NCI-H1417 (cell line): ENCODE measurements at regions not wholly inside any gene's neighbourhood (a gene's known extent, or its start where the extent isn't known, plus 50 kb on each side); places are given as distances from the start of the nearest gene placed in this dataset.

ENCODE experiments used
- DNase-seq, 3 experiments: peaks; one replicate each; lab custom pipeline; 2025; lab: John Stamatoyannopoulos, UW

- no peak for DNase-seq
These were observed 110.3 kb upstream of the ETV6 start for GRCh38 chr12:11539156-11539555.

DNA sequence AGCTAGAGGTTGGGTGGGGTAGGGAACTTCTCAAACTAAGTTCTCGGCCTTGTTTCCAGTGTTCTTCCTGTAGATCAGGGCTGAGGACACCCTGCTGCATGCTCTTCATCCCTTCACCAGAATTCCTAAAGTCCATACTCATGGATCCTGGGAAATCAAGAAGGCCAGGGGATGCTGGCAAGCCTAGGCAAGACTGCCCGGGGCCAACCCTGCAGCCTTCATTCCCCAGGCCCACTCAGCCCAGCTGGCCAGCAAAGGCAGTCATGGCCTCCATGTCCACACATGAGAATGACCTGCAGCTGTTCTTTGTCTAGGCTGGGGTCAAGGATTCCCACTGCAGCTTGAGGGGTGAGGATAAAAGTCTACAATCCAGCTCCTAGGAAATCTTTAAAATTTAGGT, 109.3 kb upstream of the ETV6 start:
- DNase-seq = no peak

- DNase-seq = no peak
These were observed 108.7 kb upstream of the ETV6 start for GRCh38 chr12:11540615-11541310.

GRCh38 chr12:11542599-11542998, 106.9 kb upstream of the ETV6 start:
- DNase-seq = no peak

DNA sequence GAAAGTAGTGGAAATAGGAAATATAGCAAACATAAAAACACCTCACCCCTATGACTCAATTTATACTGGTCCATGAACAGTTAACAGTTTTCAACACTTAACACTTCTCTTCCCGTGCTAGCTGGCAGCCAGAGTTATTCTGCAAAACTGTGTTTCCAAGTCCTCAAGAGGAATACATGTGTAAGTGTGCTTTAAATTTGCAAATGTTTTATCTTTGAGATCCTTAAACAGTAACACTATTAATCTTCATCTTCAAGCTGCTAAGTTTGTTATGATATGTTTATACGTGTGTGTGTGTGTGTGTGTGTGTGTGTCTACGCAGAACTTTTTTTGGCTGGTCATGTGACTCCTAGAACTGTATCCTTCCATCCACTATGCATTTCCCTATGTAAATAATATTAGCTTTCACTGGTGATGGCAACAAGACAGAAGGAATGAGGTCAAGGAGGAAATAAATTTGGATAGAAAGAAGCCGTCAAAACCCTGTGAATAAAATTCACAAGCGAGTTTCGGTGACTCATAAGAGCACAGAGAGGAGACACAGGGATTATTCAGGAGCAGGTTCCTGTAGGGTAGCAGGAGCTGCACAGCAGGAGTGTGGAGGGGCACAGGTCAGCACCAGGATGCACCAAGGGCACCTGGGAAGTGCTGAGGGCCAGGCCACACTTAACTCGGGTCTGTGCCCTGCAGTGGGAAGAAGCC, 105.9 kb upstream of the ETV6 start:
- no peak for DNase-seq

- peak in 2 of 3 experiments; percentile 16 to 18 for DNase-seq
These were observed 103.8 kb upstream of the ETV6 start for GRCh38 chr12:11545484-11546330.

GRCh38 chr12:11546582-11547270, 102.7 kb upstream of the ETV6 start:
- DNase-seq = peak in 2 of 3 experiments; percentile 67 to 68

DNA sequence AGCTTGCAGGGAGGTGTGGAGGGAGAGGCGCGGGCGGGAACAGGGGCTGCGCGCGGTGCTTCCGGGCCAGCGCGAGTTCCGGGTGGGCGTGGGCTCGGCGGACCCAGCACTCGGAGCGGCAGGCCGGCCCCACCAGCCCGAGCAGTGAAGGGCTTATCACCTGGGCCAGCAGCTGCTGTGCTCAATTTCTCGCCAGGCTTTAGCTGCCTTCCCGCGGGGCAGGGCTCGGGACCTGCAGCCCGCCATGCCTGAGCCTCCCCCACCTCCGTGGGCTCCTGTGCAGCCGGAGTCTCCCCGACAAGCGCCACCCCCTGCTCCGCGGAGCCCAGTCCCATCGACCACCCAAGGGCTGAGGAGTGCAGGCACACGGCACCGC, 102.2 kb upstream of the ETV6 start:
- DNase-seq = peak in 2 of 3 experiments; percentile 53 to 68

DNA sequence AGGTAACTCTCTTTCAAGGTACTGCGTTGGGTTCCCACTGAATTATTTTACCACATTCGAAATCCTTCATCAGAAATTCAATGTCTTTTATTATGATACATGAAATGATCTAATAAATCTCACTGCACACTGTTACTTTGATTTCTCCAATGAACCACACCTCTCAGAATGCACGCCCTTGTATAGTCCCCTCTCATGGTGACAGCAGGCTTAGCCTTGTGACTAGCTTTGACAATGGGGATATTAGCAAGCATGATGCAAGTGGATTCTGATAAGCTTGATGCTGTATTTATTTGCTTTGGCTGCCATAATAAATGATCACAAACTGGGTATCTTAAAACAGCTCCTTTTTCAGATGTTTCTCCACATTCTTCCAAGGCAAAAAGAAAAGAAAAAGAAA, 100.4 kb upstream of the ETV6 start:
- DNase-seq = peak in 1 of 3 experiments; percentile 24

DNA sequence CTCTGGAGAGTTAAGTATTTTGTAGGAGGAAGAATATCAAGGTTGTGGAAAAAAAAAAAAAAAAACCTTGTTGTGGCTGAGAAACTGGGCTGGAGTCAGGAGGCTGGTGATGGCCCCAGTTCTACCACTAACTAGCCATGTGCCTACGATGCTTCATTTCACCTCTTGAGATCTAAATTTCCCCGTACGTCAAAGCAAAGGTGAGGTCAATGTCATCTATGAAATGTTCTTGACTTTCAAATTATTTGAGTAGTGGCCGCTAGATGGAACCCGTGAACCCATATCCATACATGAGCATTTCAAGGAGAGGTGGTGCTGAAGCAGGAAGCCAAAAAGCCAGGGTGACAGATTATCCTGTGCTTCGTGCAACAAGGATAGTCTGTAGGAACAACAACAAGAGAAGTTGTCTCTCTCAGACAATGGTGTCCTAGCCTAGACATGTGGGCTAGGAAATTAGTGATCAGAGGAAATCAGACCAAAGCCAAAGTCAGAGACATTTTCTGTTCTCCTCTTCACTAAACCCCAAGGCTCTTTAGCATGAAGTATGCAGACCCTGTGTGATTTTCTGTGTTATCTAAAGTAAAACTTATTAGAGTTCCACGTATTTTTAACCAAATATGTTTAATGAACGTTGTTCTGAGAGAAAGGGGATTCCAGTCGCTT, 95.5 kb upstream of the ETV6 start:
- peak; percentile 24 to 75 (median 58) for DNase-seq

DNA sequence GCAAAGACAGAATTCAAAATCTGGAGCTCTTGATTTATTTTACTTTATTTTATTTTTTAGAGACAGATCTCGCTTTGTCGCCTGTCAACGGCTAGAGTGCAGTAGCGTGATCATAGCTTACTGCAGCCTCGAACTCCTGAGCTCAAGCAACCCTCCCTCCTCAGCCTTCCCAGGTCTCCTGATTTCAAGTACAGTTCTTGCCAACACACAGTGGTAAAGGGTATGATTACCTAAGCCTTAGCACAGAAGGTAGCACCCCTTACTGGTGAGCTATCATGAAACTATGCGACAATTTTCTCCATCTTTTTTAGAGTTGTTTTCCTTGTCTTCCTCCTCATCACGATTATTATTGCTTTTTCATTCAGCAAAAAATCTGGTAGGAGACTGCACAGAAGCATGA, 94.3 kb upstream of the ETV6 start:
- DNase-seq = no peak

DNA sequence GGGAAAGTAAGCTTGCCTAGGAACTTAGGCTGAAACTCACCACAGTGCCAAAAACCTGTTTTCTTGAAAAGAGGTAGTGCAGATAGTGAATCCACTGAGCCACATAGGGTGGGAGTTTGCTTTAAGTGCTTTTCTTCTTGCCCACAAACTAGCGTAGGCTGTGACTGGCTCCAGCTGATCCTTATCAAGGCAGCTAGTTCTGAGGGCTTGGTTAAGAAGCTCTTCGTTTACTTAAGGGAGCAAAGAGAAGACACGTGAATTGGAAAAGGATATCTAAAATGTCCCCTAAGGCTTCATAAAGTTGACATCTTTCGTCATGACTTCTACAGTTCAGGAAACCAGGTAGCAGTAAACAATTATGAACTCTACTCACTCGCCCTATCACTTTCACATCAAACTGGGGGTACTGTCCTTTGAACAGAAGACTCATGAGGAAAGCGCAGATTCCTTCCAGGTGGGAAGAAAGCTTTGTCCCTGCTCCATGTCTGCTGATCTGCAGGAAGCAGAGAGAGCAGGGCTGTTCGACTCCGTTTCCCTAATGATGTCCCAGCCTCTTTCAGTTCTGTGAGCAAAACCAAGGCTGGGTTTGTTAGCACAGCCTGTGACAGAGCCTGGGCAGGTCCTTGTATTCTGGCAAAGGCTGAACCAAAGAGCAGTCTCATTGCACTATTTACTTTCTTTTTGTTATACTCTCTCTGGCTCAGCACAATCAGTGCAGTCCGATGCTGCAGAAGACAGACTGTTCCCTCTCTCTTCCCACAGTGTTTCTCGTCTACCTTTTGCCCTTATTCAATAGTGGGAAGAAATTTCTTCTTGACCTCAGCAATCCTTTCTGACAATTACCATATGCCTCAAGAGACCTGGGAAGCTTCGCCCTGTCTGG, 93.5 kb upstream of the ETV6 start:
- DNase-seq = no peak

GRCh38 chr12:11556682-11557081, 92.8 kb upstream of the ETV6 start:
- no peak for DNase-seq

DNA sequence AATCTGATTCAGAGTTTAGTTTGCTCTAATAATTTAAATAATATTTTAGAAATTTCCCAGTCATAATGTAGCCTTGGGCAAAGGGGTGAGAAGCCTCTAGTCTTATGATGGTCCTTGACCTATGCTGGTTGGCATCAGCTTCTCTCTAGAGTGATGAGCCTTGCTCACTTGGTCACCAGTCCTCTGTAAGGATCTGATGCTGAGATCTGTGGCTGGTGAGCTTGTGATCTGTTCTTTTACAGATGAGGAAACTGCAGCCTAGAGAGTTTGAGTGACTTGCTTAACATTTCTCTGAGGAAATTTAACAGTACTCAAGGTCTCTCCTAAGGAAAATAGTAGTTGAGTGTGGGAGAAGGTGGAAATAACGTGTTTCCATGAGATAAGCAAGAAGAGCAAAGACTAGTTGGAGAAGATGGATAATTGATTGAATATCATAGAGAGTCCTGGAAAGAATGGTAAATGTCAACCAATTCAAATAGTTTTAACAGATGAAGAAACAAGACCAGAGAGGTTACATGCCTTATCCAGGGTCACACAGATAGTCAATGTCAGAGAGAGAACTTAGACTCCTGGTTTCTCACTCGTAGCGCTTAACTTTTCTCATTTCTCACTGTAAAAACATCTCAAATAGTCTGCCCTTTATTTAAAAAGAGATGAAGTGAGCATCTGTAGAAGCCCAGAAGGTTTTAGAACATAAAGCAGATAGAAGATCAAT, 89.7 kb upstream of the ETV6 start:
- DNase-seq = no peak

- no peak for DNase-seq
These were observed 88.1 kb upstream of the ETV6 start for GRCh38 chr12:11561411-11561810.

GRCh38 chr12:11563785-11564739, 85.4 kb upstream of the ETV6 start:
- no peak for DNase-seq

DNA sequence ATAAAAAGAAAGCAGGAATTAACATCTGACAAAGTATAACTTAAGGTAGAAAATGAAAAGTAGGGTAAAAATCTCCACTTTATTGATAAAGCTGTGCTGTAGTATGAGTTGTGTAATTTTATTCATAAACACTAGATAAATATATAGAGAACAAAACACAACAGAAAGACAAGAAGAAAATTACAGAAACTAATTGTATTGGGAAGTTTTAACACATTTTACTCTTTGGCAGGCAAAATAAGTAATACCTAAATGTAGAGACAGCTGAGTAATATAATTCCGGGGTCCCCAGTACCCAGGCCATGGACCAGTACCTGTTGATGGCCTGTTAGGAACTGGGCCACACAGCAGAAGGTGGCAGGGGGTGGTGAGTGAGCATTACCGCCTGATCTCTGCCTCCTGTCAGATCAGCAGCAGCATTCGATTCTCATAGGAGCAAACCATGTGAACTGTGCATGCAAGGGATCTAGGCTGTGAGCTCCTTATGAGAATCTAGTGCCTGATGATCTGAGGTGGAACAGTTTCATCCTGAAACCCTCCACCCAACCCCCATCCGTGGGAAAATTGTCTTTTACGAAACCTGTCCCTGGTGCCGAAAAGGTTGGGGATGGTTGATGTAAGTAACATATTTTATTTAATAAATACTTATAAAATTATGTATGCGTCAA, 84.4 kb upstream of the ETV6 start:
- DNase-seq = no peak

DNA sequence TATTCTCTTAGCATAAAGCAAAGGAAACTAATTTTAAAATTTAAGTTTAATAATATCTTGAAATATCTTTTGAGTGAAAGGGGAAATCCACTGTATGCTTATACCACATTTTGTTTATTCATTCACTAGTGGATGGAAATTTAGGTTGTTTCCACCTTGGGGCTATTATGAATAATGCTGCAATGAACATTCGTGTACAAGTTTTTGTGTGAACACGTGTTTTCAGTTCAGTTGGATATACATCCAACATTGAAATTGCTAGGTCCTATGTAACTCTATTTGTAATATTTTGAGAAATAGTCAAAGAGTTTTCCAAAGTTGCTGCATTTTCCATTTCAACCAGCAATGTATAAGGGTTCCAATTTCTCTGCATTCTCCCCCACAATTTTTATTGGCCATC, 83.7 kb upstream of the ETV6 start:
- DNase-seq = no peak
